ENCODE measurements at regions not wholly inside any gene's neighbourhood (a gene's known extent, or its start where the extent isn't known, plus 50 kb on each side); places are given as distances from the start of the nearest gene placed in this dataset.

DNA sequence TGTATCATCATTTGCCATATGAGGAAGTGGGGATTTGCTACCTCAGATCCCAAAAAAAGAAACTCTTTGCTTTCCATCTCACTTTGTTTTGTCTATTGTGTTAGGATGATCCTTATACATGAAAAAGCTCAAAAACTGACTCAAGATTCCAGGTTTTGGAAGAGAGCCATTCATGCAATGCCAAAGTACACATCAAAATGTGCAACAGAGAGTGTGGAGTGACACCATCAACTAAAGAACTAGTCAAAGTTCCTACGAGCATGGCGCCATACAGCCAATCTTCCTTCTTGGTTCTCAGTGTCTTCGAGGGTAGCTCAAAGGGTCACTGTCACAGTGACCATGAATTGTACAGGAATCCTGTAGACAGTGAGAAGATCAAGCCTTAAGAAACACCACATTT, 255.8 kb upstream of the SASH1 start:
- TF ChIP-seq EZH2 (IDR thresholded peaks at IDR 0.05; ENCODE audit: borderline replicate concordance, low read length): no peak
- TF ChIP-seq, protein P1, sequence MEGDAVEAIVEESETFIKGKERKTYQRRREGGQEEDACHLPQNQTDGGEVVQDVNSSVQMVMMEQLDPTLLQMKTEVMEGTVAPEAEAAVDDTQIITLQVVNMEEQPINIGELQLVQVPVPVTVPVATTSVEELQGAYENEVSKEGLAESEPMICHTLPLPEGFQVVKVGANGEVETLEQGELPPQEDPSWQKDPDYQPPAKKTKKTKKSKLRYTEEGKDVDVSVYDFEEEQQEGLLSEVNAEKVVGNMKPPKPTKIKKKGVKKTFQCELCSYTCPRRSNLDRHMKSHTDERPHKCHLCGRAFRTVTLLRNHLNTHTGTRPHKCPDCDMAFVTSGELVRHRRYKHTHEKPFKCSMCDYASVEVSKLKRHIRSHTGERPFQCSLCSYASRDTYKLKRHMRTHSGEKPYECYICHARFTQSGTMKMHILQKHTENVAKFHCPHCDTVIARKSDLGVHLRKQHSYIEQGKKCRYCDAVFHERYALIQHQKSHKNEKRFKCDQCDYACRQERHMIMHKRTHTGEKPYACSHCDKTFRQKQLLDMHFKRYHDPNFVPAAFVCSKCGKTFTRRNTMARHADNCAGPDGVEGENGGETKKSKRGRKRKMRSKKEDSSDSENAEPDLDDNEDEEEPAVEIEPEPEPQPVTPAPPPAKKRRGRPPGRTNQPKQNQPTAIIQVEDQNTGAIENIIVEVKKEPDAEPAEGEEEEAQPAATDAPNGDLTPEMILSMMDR (conservative IDR thresholded peaks at IDR 0.05 in 1 of 2, IDR thresholded peaks at IDR 0.05 in 1 of 2; ENCODE audit: extremely low read depth in 1 of 2, insufficient read depth in 1 of 2, low read depth in 1 of 2, low read length in 2 of 2): no peak

All from mammary epithelial cell (primary cell).